ENCODE measurements at regions not wholly inside any gene's neighbourhood (a gene's known extent, or its start where the extent isn't known, plus 50 kb on each side); places are given as distances from the start of the nearest gene placed in this dataset.

GRCh38 chrX:43510209-43510608 lies 145.9 kb upstream of the MAOA start:
- whole genome bisulfite sequencing, 3 donors, result 76 to 92% (median 88%) methylated on average over 1 of the region's 1 CpG
- TF ChIP-seq EP300 (IDR thresholded peaks at IDR 0.05) (no peak), POLR2A (IDR thresholded peaks at IDR 0.05) (no peak), CTCF (IDR thresholded peaks at IDR 0.05) (no peak)
- Histone ChIP-seq H3K36me3 (no peaks in the 10 kb centered on the region), H3K27ac (no peak overlapping the region), H3K4me3 (no peak overlapping the region), H3K9me3 (no peaks in the 10 kb centered on the region), H3K27me3 (no peaks in the 10 kb centered on the region), H3K4me1 (ENCODE audit: insufficient read depth) (no peaks in the 10 kb centered on the region)
- intact Hi-C loops (cut with DNase I), result no loop called here
- no peak for DNase-seq

DNA sequence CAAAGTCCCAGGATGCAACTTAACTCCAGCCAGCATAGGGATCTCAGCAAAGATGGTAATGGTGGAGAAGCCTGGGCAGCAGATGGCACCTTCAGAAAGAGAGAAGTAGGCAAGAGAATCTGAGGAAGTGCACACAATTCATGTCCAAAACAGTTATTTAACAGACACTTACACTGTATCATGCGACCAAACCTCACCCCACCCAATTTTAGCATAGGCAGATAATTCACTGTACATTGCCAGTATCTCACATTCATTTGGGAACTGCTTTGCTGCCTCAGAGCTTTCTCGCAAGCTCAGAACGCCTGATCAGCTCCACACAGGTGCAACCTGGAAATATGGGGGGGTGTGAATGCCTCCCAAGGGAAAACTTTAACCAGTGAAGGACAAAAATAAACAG lies 143.0 kb upstream of the MAOA start:
- no peak for DNase-seq
- intact Hi-C loops (cut with DNase I), result no loop called here
- 70 to 82% (median 79%) methylated on average over 3 of the region's 3 CpGs for WGBS, 3 donors
- Histone ChIP-seq H3K27me3 (no peaks in the 10 kb centered on the region), H3K9me3 (no peaks in the 10 kb centered on the region), H3K36me3 (no peaks in the 10 kb centered on the region), H3K4me3 (no peak overlapping the region), H3K27ac (no peak overlapping the region), H3K4me1 (ENCODE audit: insufficient read depth) (no peaks in the 10 kb centered on the region)
- TF ChIP-seq EP300 (IDR thresholded peaks at IDR 0.05) (no peak), POLR2A (IDR thresholded peaks at IDR 0.05) (no peak), CTCF (IDR thresholded peaks at IDR 0.05) (no peak)

- intact Hi-C loops (cut with DNase I), result no loop called here
- 85 to 100% (median 92%) methylated on average over 1 of the region's 1 CpG for WGBS, 3 donors
Measured at GRCh38 chrX:43514820-43515219, 141.3 kb upstream of the MAOA start.

GRCh38 chrX:43522582-43522981 lies 133.5 kb upstream of the MAOA start:
- no peaks in the 10 kb centered on the region for H3K36me3 ChIP-seq
- intact Hi-C loops (cut with DNase I), result no loop called here
- no peak for TF ChIP-seq EP300 (IDR thresholded peaks at IDR 0.05)
- no peak for TF ChIP-seq CTCF (IDR thresholded peaks at IDR 0.05)
- no peak for TF ChIP-seq POLR2A (IDR thresholded peaks at IDR 0.05)
- H3K4me3 ChIP-seq, result no peak overlapping the region
- no peaks in the 10 kb centered on the region for H3K9me3 ChIP-seq
- no peaks in the 10 kb centered on the region for H3K4me1 ChIP-seq (ENCODE audit: insufficient read depth)
- no peak for DNase-seq
- no peaks in the 10 kb centered on the region for H3K27me3 ChIP-seq
- 69 to 79% (median 73%) methylated on average over 3 of the region's 3 CpGs for WGBS, 3 donors
- no peak overlapping the region for H3K27ac ChIP-seq

More at GRCh38 chrX:43514820-43515219, 141.3 kb upstream of the MAOA start:
- DNase-seq, result no peak
- Histone ChIP-seq H3K9me3 (no peaks in the 10 kb centered on the region), H3K27me3 (no peaks in the 10 kb centered on the region), H3K27ac (no peak overlapping the region), H3K4me1 (ENCODE audit: insufficient read depth) (no peaks in the 10 kb centered on the region), H3K36me3 (no peaks in the 10 kb centered on the region), H3K4me3 (no peak overlapping the region)
- TF ChIP-seq POLR2A (IDR thresholded peaks at IDR 0.05) (no peak), CTCF (IDR thresholded peaks at IDR 0.05) (no peak), EP300 (IDR thresholded peaks at IDR 0.05) (no peak)
